H9 (cell line): ENCODE measurements at regions not wholly inside any gene's neighbourhood (a gene's known extent, or its start where the extent isn't known, plus 50 kb on each side); places are given as distances from the start of the nearest gene placed in this dataset.

Source experiments
- DNase-seq: peaks from one replicate; pipeline ENCODE4 v3.0.0-alpha.2; 2017
- H2AFZ ChIP-seq: one replicate; pipeline ENCODE4 v1.6.1; 2013; ENCODE audit warnings: mild to moderate bottlenecking, low read length, control low read depth, moderate library complexity
- H2AK5ac ChIP-seq: 2 replicates; pipeline ENCODE4 v1.6.1; 2013; ENCODE audit warnings: low read length, control low read depth, mixed read lengths; ENCODE audit not compliant: insufficient read length
- H2BK120ac ChIP-seq: one replicate; pipeline ENCODE4 v1.6.1; 2013; ENCODE audit warnings: low read depth, mild to moderate bottlenecking, low read length, control low read depth, inconsistent platforms; ENCODE audit not compliant: poor library complexity, severe bottlenecking
- H2BK12ac ChIP-seq: 2 replicates; pipeline ENCODE4 v1.6.1; 2013; ENCODE audit warnings: low read length, control low read depth, mixed read lengths, low read depth; ENCODE audit not compliant: insufficient read length
- H2BK15ac ChIP-seq: 2 replicates; pipeline ENCODE4 v1.6.1; 2013; ENCODE audit warnings: low read depth, low read length, control low read depth
- H2BK20ac ChIP-seq: one replicate; pipeline ENCODE4 v1.6.1; 2013; ENCODE audit warnings: low read depth, mild to moderate bottlenecking, low read length, control low read depth, inconsistent platforms; ENCODE audit not compliant: poor library complexity, severe bottlenecking
- H2BK5ac ChIP-seq: 2 replicates; pipeline ENCODE4 v1.6.1; 2013; ENCODE audit warnings: low read length, control low read depth, mixed read lengths; ENCODE audit not compliant: insufficient read length
- H3K14ac ChIP-seq: 2 replicates; pipeline ENCODE4 v1.6.1; 2013; ENCODE audit warnings: low read length, control low read depth; ENCODE audit not compliant: insufficient read depth
- H3K18ac ChIP-seq: 2 replicates; pipeline ENCODE4 v1.6.1; 2013; ENCODE audit warnings: low read depth, mild to moderate bottlenecking, mixed read lengths, low read length, control low read depth; ENCODE audit not compliant: insufficient read length
- H3K23ac ChIP-seq: 2 replicates; pipeline ENCODE4 v1.6.1; 2013; ENCODE audit warnings: low read length, control low read depth, mixed read lengths, low read depth; ENCODE audit not compliant: insufficient read length
- H3K23me2 ChIP-seq: 2 replicates; pipeline ENCODE4 v1.6.1; 2013; ENCODE audit warnings: low read depth, mild to moderate bottlenecking, mixed read lengths, low read length, control low read depth; ENCODE audit not compliant: insufficient read length, poor library complexity, severe bottlenecking
- H3K27ac ChIP-seq: 2 replicates; pipeline ENCODE4 v1.5.1; 2013; ENCODE audit warnings: low read length, control low read depth, mixed read lengths, low read depth; ENCODE audit not compliant: insufficient read length
- H3K27me3 ChIP-seq: 2 replicates; pipeline ENCODE4 v1.6.1; 2013; ENCODE audit warnings: low read length, control low read depth, inconsistent platforms; ENCODE audit not compliant: insufficient read depth
- H3K4ac ChIP-seq: 2 replicates; pipeline ENCODE4 v1.6.1; 2013; ENCODE audit warnings: low read depth, mild to moderate bottlenecking, control low read depth, inconsistent platforms, low read length, moderate library complexity
- H3K4me1 ChIP-seq: 2 replicates; pipeline ENCODE4 v1.6.1; 2013; ENCODE audit warnings: low read length, control low read depth, inconsistent platforms; ENCODE audit not compliant: insufficient read depth
- H3K4me2 ChIP-seq: 2 replicates; pipeline ENCODE4 v1.6.1; 2013; ENCODE audit warnings: low read length, control low read depth, mixed read lengths; ENCODE audit not compliant: insufficient read length, insufficient read depth
- H3K56ac ChIP-seq: 2 replicates; pipeline ENCODE4 v1.6.1; 2013; ENCODE audit warnings: low read depth, mild to moderate bottlenecking, mixed read lengths, low read length, control low read depth; ENCODE audit not compliant: insufficient read length
- H3K79me1 ChIP-seq: 2 replicates; pipeline ENCODE4 v1.6.1; 2013; ENCODE audit warnings: low read depth, mild to moderate bottlenecking, moderate library complexity, low read length, control low read depth, inconsistent platforms; ENCODE audit not compliant: insufficient read depth, poor library complexity, severe bottlenecking
- H3K79me2 ChIP-seq: 2 replicates; pipeline ENCODE4 v1.6.1; 2013; ENCODE audit warnings: low read length, control low read depth, inconsistent platforms; ENCODE audit not compliant: insufficient read depth
- H3K9ac ChIP-seq: 2 replicates; pipeline ENCODE4 v1.6.1; 2013; ENCODE audit warnings: low read length, control low read depth, mixed read lengths; ENCODE audit not compliant: insufficient read length; ENCODE audit errors: extremely low read depth
- H3K9me3 ChIP-seq: one replicate; pipeline ENCODE4 v1.6.1; 2013; ENCODE audit warnings: low read depth, low read length, inconsistent platforms; ENCODE audit not compliant: control insufficient read depth
- H3T11ph ChIP-seq: one replicate; pipeline ENCODE4 v1.6.1; 2013; ENCODE audit warnings: mild to moderate bottlenecking, low read length, control low read depth, inconsistent platforms
- H4K20me1 ChIP-seq: one replicate; pipeline ENCODE4 v1.6.1; 2013; ENCODE audit not compliant: control insufficient read depth, insufficient read length, insufficient read depth
- H4K5ac ChIP-seq: 2 replicates; pipeline ENCODE4 v1.6.1; 2013; ENCODE audit warnings: low read depth, mild to moderate bottlenecking, mixed read lengths, low read length, control low read depth; ENCODE audit not compliant: insufficient read length
- H4K8ac ChIP-seq: replicated peaks from 2 replicates; pipeline ENCODE4 v1.6.1; 2013; ENCODE audit warnings: low read length, control low read depth, mixed read lengths, low read depth; ENCODE audit not compliant: insufficient read length
- H4K91ac ChIP-seq: 2 replicates; pipeline ENCODE4 v1.6.1; 2013; ENCODE audit warnings: low read depth, mild to moderate bottlenecking, moderate library complexity, mixed read lengths, low read length, control low read depth; ENCODE audit not compliant: insufficient read length
- H3K27ac Mint-ChIP-seq, 3 experiments: 2 replicates in 2 of 3; 3 replicates in 1 of 3; pipeline ENCODE4 v1.8.0; 2020 to 2021; ENCODE audit warnings: mixed read lengths in 3 of 3, mild to moderate bottlenecking in 1 of 3, moderate library complexity in 1 of 3
- H3K27me3 Mint-ChIP-seq: 2 replicates; pipeline ENCODE4 v1.8.0; 2021; ENCODE audit warnings: low read depth, mild to moderate bottlenecking, moderate library complexity, mixed read lengths
- H3K36me3 Mint-ChIP-seq, 3 experiments: 2 replicates in 2 of 3; 3 replicates in 1 of 3; pipeline ENCODE4 v1.8.0; 2020 to 2021; ENCODE audit warnings: low read depth in 3 of 3, mixed read lengths in 3 of 3; ENCODE audit not compliant: insufficient read depth in 1 of 3
- H3K4me1 Mint-ChIP-seq, 2 experiments: 2 replicates each; pipeline ENCODE4 v1.8.0; 2020; ENCODE audit warnings: mixed read lengths in 2 of 2
- H3K4me3 Mint-ChIP-seq, 2 experiments: 2 replicates in 1 of 2; 3 replicates in 1 of 2; pipeline ENCODE4 v1.8.0; 2020 to 2021; ENCODE audit warnings: mild to moderate bottlenecking in 2 of 2, mixed read lengths in 2 of 2, moderate library complexity in 1 of 2
- H3K9me3 Mint-ChIP-seq, 2 experiments: 2 replicates in 1 of 2; 3 replicates in 1 of 2; pipeline ENCODE4 v1.8.0; 2020; ENCODE audit warnings: mild to moderate bottlenecking in 2 of 2, mixed read lengths in 2 of 2, moderate library complexity in 1 of 2
- CTCF ChIP-seq: fragments of 200-600 bp; sonication (generic); conservative IDR thresholded peaks from 3 replicates; pipeline ENCODE4 v1.8.0; 2021; ENCODE audit warnings: antibody characterized with exemption, mild to moderate bottlenecking
- WGBS: extraction: QIAGEN DNeasy Blood & Tissue Kit; methylation state at CpG from one replicate; pipeline ENCODE4 v1.1.7; 2013; ENCODE audit warnings: missing lambda C conversion rate, low lambda C conversion rate, mixed read lengths; ENCODE audit not compliant: insufficient read length; ENCODE audit errors: extremely low coverage; 5-methylcytosine and 5-hydroxymethylcytosine counted together

- WGBS: no CpG with 5 or more reads among the region's 2 CpGs
- no peaks in the 10 kb centered on the region for H3K79me2 ChIP-seq
- H3K4me2 ChIP-seq: no peak overlapping the region
- no peaks in the 10 kb centered on the region for H3K27me3 ChIP-seq
- DNase-seq: no peak
- Mint-ChIP-seq H3K4me3 (no peak overlapping the region), H3K27me3 (no peaks in the 10 kb centered on the region), H3K27ac (no peak overlapping the region), H3K9me3 (no peaks in the 10 kb centered on the region), H3K36me3 (0 out of 7 replicates have a peak, but pooled peaks cover 0 to 4% (median 0%) of the 10 kb centered on the region in 3 experiments), H3K4me1 (peaks cover 0 to 2% of the 10 kb centered on the region in 2 experiments; a peak in 1 of 4 replicates)
- H3K23me2 ChIP-seq: no peaks in the 10 kb centered on the region
- no peak overlapping the region for H3K4ac ChIP-seq
- no peak overlapping the region for H2AK5ac ChIP-seq
- no peak overlapping the region for H4K91ac ChIP-seq
- no peak overlapping the region for H3K56ac ChIP-seq
- no peak overlapping the region for H4K8ac ChIP-seq
- H4K5ac ChIP-seq: no peak overlapping the region
- no peak for TF ChIP-seq CTCF
- H2BK5ac ChIP-seq: no peak overlapping the region
- no peak overlapping the region for H3K9ac ChIP-seq
- H2BK12ac ChIP-seq: no peak overlapping the region
- no peak overlapping the region for H3K14ac ChIP-seq
- 0 out of 2 replicates have a peak, but pooled peaks cover 2% of the 10 kb centered on the region for H3K4me1 ChIP-seq
- H2AFZ ChIP-seq: no peak overlapping the region
- H3K18ac ChIP-seq: no peak overlapping the region
- H3K79me1 ChIP-seq: no peaks in the 10 kb centered on the region
- H2BK15ac ChIP-seq: no peak overlapping the region
- no peak overlapping the region for H3K23ac ChIP-seq
- no peak overlapping the region for H3K27ac ChIP-seq
- no peak overlapping the region for H2BK120ac ChIP-seq
- no peak overlapping the region for H3T11ph ChIP-seq
- H3K9me3 ChIP-seq: no peaks in the 10 kb centered on the region
- H2BK20ac ChIP-seq: no peak overlapping the region
- no peaks in the 10 kb centered on the region for H4K20me1 ChIP-seq
These were observed 166.8 kb upstream of the LRRN1 start for GRCh38 chr3:3632449-3632848.
